Keratinocyte (primary cell): ENCODE measurements at regions not wholly inside any gene's neighbourhood (a gene's known extent, or its start where the extent isn't known, plus 50 kb on each side); places are given as distances from the start of the nearest gene placed in this dataset.

Source experiments
- DNase-seq: peaks from one replicate; pipeline ENCODE4 v3.0.0-alpha.2; 2011; ENCODE audit warnings: low read depth, missing footprints, low spot score
- FAIRE-seq: peaks from 2 replicates; lab custom pipeline; 2011; peaks lifted over from hg19 to GRCh38; lab: Jason Lieb, UNC
- H2AFZ ChIP-seq: 2 replicates; pipeline ENCODE4 v1.6.0; 2012; ENCODE audit warnings: low read length, control low read depth, inconsistent platforms; ENCODE audit not compliant: control insufficient read depth
- H3K27ac ChIP-seq: 2 replicates; pipeline ENCODE4 v1.5.1; 2011; ENCODE audit warnings: low read length; ENCODE audit not compliant: control insufficient read depth, insufficient read depth
- H3K27me3 ChIP-seq: 3 replicates; pipeline ENCODE4 v1.6.0; 2011; ENCODE audit warnings: low read length; ENCODE audit not compliant: control insufficient read depth, insufficient read depth; ENCODE audit errors: extremely low read depth
- H3K36me3 ChIP-seq, 2 experiments: 2 replicates in 1 of 2; 3 replicates in 1 of 2; pipeline ENCODE4 v1.5.1; 2011; ENCODE audit warnings: low read length in 2 of 2, mild to moderate bottlenecking in 1 of 2; ENCODE audit not compliant: control insufficient read depth in 2 of 2, insufficient read depth in 2 of 2; ENCODE audit errors: extremely low read depth in 1 of 2
- H3K4me1 ChIP-seq: 3 replicates; pipeline ENCODE4 v1.5.1; 2011; ENCODE audit warnings: low read length; ENCODE audit not compliant: control insufficient read depth, insufficient read depth; ENCODE audit errors: extremely low read depth
- H3K4me2 ChIP-seq: 3 replicates; pipeline ENCODE4 v1.6.0; 2011; ENCODE audit warnings: low read depth, low read length; ENCODE audit not compliant: control insufficient read depth, insufficient read depth; ENCODE audit errors: extremely low read depth
- H3K4me3 ChIP-seq, 3 experiments: fragments of 200-600 bp in 1 of 3; sonication (generic) in 1 of 3; 2 replicates in 2 of 3; 3 replicates in 1 of 3; pipeline ENCODE4 v1.5.1; 2011 to 2016; ENCODE audit warnings: low read length in 3 of 3, mild to moderate bottlenecking in 3 of 3, control low read depth in 2 of 3, inconsistent platforms in 1 of 3, low read depth in 1 of 3, mixed read lengths in 1 of 3, mixed run types in 1 of 3, moderate library complexity in 1 of 3; ENCODE audit not compliant: control insufficient read depth in 2 of 3, insufficient read depth in 2 of 3; ENCODE audit errors: extremely low read depth in 1 of 3
- H3K79me2 ChIP-seq: 2 replicates; pipeline ENCODE4 v1.6.0; 2012; ENCODE audit warnings: low read length; ENCODE audit not compliant: control insufficient read depth, insufficient read depth
- H3K9ac ChIP-seq: 3 replicates; pipeline ENCODE4 v1.6.0; 2011; ENCODE audit warnings: low read length; ENCODE audit not compliant: control insufficient read depth, insufficient read depth; ENCODE audit errors: extremely low read depth
- H3K9me1 ChIP-seq: 3 replicates; pipeline ENCODE4 v1.6.0; 2011; ENCODE audit warnings: low read length; ENCODE audit not compliant: control insufficient read depth, insufficient read depth; ENCODE audit errors: extremely low read depth
- H3K9me3 ChIP-seq: 2 replicates; pipeline ENCODE4 v1.5.1; 2012; ENCODE audit warnings: low read depth, low read length; ENCODE audit not compliant: control insufficient read depth
- H4K20me1 ChIP-seq: 3 replicates; pipeline ENCODE4 v1.6.0; 2011; ENCODE audit warnings: low read length; ENCODE audit not compliant: control insufficient read depth, insufficient read depth; ENCODE audit errors: extremely low read depth
- EZH2 ChIP-seq: IDR thresholded peaks from one replicate; pipeline ENCODE4 v1.6.1; 2012; ENCODE audit warnings: inconsistent platforms, mild to moderate bottlenecking, low read length, moderate library complexity
- dilution Hi-C: fragments of 300-500 bp; cut with MboI; formaldehyde crosslinking; loops from one replicate; pipeline ENCODE4 v1.7.0; 2020; ENCODE audit warnings: low sequenced_read_pairs; ENCODE audit not compliant: extremely low pct_ligation_motif_present
- TF ChIP-seq, protein P1 (sequence below), 3 experiments: IDR thresholded peaks in 1 of 3; conservative IDR thresholded peaks in 1 of 3; optimal IDR thresholded peaks in 1 of 3; 2 replicates in 2 of 3; 3 replicates in 1 of 3; pipeline versions ENCODE3 to v1.5.1; 2011; ENCODE audit warnings: low read length in 3 of 3, mild to moderate bottlenecking in 3 of 3, moderate library complexity in 2 of 3, control low read depth in 1 of 3, inconsistent platforms in 1 of 3; ENCODE audit not compliant: insufficient read depth in 2 of 3; ENCODE audit errors: extremely low read depth in 1 of 3

- dilution Hi-C loops = no loop called here
Observed at GRCh38 chr19:28535352-28535775, 677.6 kb downstream of the UQCRFS1 start.

DNA sequence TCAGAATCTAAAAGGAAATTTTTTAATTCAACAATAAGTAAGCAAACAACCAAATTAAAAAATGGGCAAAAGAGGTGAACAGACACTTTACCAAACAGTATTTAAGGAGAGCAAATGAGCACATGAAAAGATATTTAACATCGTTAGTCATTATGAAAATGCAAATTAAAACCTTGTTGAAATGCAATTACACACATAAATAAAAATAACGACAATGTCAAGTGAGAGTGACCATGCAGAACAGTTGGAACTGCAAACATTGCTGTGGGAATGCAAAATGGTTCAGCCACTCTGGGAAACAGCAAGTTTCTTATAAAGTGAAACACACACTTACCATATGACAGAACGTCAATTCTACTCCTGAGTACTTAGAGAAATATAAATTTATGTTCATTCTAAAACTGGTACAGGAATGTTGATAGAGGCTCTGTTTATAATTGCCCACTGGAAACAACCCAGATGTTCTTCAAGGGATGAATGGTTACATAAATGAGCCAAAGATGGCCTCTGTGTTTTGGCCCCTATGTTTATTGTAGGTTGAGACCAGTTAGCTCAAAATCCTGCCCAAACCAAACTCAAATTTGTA is 678.1 kb downstream of the UQCRFS1 start:
- H2AFZ ChIP-seq = no peak overlapping the region
- dilution Hi-C loops = no loop called here
- no peak overlapping the region for H3K4me3 ChIP-seq
- H3K27ac ChIP-seq = no peak overlapping the region
- H3K9me1 ChIP-seq = no peaks in the 10 kb centered on the region
- no peaks in the 10 kb centered on the region for H3K27me3 ChIP-seq
- H3K9ac ChIP-seq = no peak overlapping the region
- no peak for TF ChIP-seq EZH2
- TF ChIP-seq, protein P1, sequence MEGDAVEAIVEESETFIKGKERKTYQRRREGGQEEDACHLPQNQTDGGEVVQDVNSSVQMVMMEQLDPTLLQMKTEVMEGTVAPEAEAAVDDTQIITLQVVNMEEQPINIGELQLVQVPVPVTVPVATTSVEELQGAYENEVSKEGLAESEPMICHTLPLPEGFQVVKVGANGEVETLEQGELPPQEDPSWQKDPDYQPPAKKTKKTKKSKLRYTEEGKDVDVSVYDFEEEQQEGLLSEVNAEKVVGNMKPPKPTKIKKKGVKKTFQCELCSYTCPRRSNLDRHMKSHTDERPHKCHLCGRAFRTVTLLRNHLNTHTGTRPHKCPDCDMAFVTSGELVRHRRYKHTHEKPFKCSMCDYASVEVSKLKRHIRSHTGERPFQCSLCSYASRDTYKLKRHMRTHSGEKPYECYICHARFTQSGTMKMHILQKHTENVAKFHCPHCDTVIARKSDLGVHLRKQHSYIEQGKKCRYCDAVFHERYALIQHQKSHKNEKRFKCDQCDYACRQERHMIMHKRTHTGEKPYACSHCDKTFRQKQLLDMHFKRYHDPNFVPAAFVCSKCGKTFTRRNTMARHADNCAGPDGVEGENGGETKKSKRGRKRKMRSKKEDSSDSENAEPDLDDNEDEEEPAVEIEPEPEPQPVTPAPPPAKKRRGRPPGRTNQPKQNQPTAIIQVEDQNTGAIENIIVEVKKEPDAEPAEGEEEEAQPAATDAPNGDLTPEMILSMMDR (optimal IDR thresholded peaks at IDR 0.05 in 1 of 3, IDR thresholded peaks at IDR 0.05 in 1 of 3, conservative IDR thresholded peaks at IDR 0.05 in 1 of 3; ENCODE audit: extremely low read depth in 1 of 3, insufficient read depth in 2 of 3, low read length in 3 of 3) = no peak
- no peak overlapping the region for H3K4me2 ChIP-seq
- no peaks in the 10 kb centered on the region for H3K4me1 ChIP-seq
- DNase-seq (no peak), FAIRE-seq (no peak)
- H3K36me3 ChIP-seq = no peaks in the 10 kb centered on the region
- H3K79me2 ChIP-seq = no peaks in the 10 kb centered on the region
- no peaks in the 10 kb centered on the region for H3K9me3 ChIP-seq
- no peaks in the 10 kb centered on the region for H4K20me1 ChIP-seq

More at GRCh38 chr19:28535352-28535775, 677.6 kb downstream of the UQCRFS1 start:
- no peaks in the 10 kb centered on the region for H3K36me3 ChIP-seq
- no peak for FAIRE-seq
- H3K4me3 ChIP-seq = no peak overlapping the region
- H3K4me1 ChIP-seq = no peaks in the 10 kb centered on the region
- no peak overlapping the region for H3K4me2 ChIP-seq
- no peaks in the 10 kb centered on the region for H3K9me3 ChIP-seq
- H2AFZ ChIP-seq = no peak overlapping the region
- H3K9ac ChIP-seq = no peak overlapping the region
- no peaks in the 10 kb centered on the region for H3K79me2 ChIP-seq
- no peaks in the 10 kb centered on the region for H4K20me1 ChIP-seq
- no peaks in the 10 kb centered on the region for H3K27me3 ChIP-seq
- TF ChIP-seq, protein P1 (optimal IDR thresholded peaks at IDR 0.05 in 1 of 3, IDR thresholded peaks at IDR 0.05 in 1 of 3, conservative IDR thresholded peaks at IDR 0.05 in 1 of 3; ENCODE audit: extremely low read depth in 1 of 3, insufficient read depth in 2 of 3, low read length in 3 of 3) = no peak
- no peak for TF ChIP-seq EZH2
- H3K27ac ChIP-seq = no peak overlapping the region
- no peak for DNase-seq
- H3K9me1 ChIP-seq = no peaks in the 10 kb centered on the region
